Spleen (tissue), 7 donors: ENCODE measurements at regions not wholly inside any gene's neighbourhood (a gene's known extent, or its start where the extent isn't known, plus 50 kb on each side); places are given as distances from the start of the nearest gene placed in this dataset.

Experiments used
- POLR2A ChIP-seq, 3 donors: fragments of 450-650 bp; IDR thresholded peaks; one replicate each; pipeline ENCODE4 v1.5.1; 2017; ENCODE audit warnings: antibody characterized with exemption in 3 of 3, mild to moderate bottlenecking in 1 of 3
- POLR2AphosphoS5 ChIP-seq, 3 donors: sonication (generic); formaldehyde crosslinking; IDR thresholded peaks; one replicate each; pipeline ENCODE4 v1.5.1; 2017; ENCODE audit warnings: antibody characterized with exemption in 3 of 3
- TF ChIP-seq, protein P1 (sequence below), 11 experiments: fragments of 200-600 bp in 7 of 11; fragments of 450-650 bp in 4 of 11; sonication (generic) in 4 of 11; IDR thresholded peaks in 8 of 11; conservative IDR thresholded peaks in 3 of 11; 1 replicate in 7 of 11; 2 replicates in 4 of 11; pipeline versions ENCODE4 v1.4.0 to v1.8.0; 2016 to 2021; ENCODE audit warnings: antibody characterized with exemption in 11 of 11, inconsistent platforms in 4 of 11, mild to moderate bottlenecking in 1 of 11
- donor health status: DM: no; HTN: no; CAD: no; lungs with moderate emphysema.
- donor health status: DM: no; HTN: no; CAD: no.
- donor health status: DM: no; HTN: no; CAD: no.

DNA sequence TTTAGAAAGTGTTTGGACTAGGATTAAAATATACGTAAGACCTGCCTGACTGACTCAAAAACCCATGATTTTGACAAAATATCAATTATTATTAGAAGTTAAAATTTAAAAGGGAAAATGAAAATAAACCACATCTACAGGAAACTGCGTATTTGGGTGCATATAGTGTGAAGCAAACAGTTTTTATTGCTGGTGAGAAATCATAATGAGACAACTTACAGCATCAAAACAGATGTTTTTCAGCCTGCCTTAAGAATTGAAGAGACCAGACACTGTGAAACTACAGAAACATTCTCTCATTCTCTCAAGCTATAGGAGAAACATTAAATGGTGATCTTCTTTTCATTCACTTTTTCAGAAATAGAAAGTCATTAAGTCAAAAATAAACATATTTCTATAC, 62.9 kb downstream of the RAD51AP2 start:
- TF ChIP-seq, protein P1, sequence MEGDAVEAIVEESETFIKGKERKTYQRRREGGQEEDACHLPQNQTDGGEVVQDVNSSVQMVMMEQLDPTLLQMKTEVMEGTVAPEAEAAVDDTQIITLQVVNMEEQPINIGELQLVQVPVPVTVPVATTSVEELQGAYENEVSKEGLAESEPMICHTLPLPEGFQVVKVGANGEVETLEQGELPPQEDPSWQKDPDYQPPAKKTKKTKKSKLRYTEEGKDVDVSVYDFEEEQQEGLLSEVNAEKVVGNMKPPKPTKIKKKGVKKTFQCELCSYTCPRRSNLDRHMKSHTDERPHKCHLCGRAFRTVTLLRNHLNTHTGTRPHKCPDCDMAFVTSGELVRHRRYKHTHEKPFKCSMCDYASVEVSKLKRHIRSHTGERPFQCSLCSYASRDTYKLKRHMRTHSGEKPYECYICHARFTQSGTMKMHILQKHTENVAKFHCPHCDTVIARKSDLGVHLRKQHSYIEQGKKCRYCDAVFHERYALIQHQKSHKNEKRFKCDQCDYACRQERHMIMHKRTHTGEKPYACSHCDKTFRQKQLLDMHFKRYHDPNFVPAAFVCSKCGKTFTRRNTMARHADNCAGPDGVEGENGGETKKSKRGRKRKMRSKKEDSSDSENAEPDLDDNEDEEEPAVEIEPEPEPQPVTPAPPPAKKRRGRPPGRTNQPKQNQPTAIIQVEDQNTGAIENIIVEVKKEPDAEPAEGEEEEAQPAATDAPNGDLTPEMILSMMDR (IDR thresholded peaks at IDR 0.05 in 8 of 11, conservative IDR thresholded peaks at IDR 0.05 in 3 of 11): no peak
- TF ChIP-seq POLR2A (IDR thresholded peaks at IDR 0.05) (no peak), POLR2AphosphoS5 (IDR thresholded peaks at IDR 0.05) (no peak)
